HEK293 (cell line): ENCODE measurements at regions not wholly inside any gene's neighbourhood (a gene's known extent, or its start where the extent isn't known, plus 50 kb on each side); places are given as distances from the start of the nearest gene placed in this dataset.

Source experiments
- CTCF ChIA-PET: fragments of 350-600 bp; formaldehyde crosslinking; extraction: SDS; loops from one replicate; lab custom pipeline; 2021; ENCODE audit warnings: antibody characterized with exemption; lab: Yijun Ruan, JAX
- POLR2A ChIA-PET: fragments of 300-600 bp; formaldehyde crosslinking; extraction: SDS; loops from one replicate; lab custom pipeline; 2020; ENCODE audit warnings: antibody characterized with exemption, inconsistent platforms; lab: Yijun Ruan, JAX
- H3K27ac ChIP-seq: fragments of 200-500 bp; sonication (Bioruptor generic); 2 replicates; pipeline ENCODE4 v1.5.1; 2014; ENCODE audit warnings: low read depth, low read length, control low read depth, inconsistent platforms; ENCODE audit errors: extremely low read depth
- H3K36me3 ChIP-seq, 2 experiments: fragments of 200-500 bp in 1 of 2; sonication (Bioruptor generic) in 1 of 2; 1 replicate in 1 of 2; 2 replicates in 1 of 2; pipeline ENCODE4 v1.5.1; 2014 to 2017; ENCODE audit warnings: inconsistent platforms in 2 of 2, low read length in 2 of 2; ENCODE audit not compliant: control insufficient read depth in 2 of 2, insufficient read depth in 1 of 2
- H3K4me1 ChIP-seq: fragments of 200-500 bp; sonication (Bioruptor generic); 2 replicates; pipeline ENCODE4 v1.5.1; 2014; ENCODE audit warnings: mild to moderate bottlenecking, low read length, inconsistent platforms; ENCODE audit not compliant: control insufficient read depth, insufficient read depth
- H3K4me3 ChIP-seq: 2 replicates; pipeline ENCODE4 v1.5.1; 2011; ENCODE audit warnings: low read depth, mild to moderate bottlenecking, control low read depth, low read length, moderate library complexity
- H3K9me3 ChIP-seq: fragments of 200-500 bp; sonication (Bioruptor generic); 2 replicates; pipeline ENCODE4 v1.5.1; 2014; ENCODE audit warnings: low read depth, low read length, inconsistent platforms; ENCODE audit not compliant: control insufficient read depth, insufficient read depth
- ATF2 ChIP-seq: fragments of 450-650 bp; formaldehyde crosslinking; IDR thresholded peaks from 2 replicates; pipeline ENCODE4 v1.5.1; 2016; ENCODE audit warnings: missing biosample characterization, missing genetic modification characterization, low read depth
- HOXA7 ChIP-seq: sonication (generic); formaldehyde crosslinking; IDR thresholded peaks from 2 replicates; pipeline ENCODE4 v1.8.1; 2022; ENCODE audit warnings: missing genetic modification reagents, borderline replicate concordance
- PRDM2 ChIP-seq: fragments of 450-650 bp; formaldehyde crosslinking; IDR thresholded peaks from 2 replicates; pipeline ENCODE4 v1.5.1; 2016; ENCODE audit warnings: missing biosample characterization, missing genetic modification characterization, borderline replicate concordance
- TSHZ1 ChIP-seq: fragments of 450-650 bp; formaldehyde crosslinking; IDR thresholded peaks from 2 replicates; pipeline ENCODE4 v1.5.1; 2016; ENCODE audit warnings: missing biosample characterization, missing genetic modification characterization, borderline replicate concordance
- YY2 ChIP-seq: fragments of 450-650 bp; formaldehyde crosslinking; IDR thresholded peaks from 2 replicates; pipeline ENCODE4 v1.5.1; 2016; ENCODE audit warnings: missing biosample characterization, missing genetic modification characterization
- ZBTB10 ChIP-seq: fragments of 450-650 bp; formaldehyde crosslinking; IDR thresholded peaks from 2 replicates; pipeline ENCODE4 v1.5.1; 2016; ENCODE audit warnings: missing biosample characterization, missing genetic modification characterization
- ZBTB20 ChIP-seq: fragments of 450-650 bp; formaldehyde crosslinking; IDR thresholded peaks from 2 replicates; pipeline ENCODE4 v1.5.1; 2016; ENCODE audit warnings: missing biosample characterization, missing genetic modification characterization
- ZBTB26 ChIP-seq: fragments of 450-650 bp; formaldehyde crosslinking; optimal IDR thresholded peaks from 2 replicates; pipeline ENCODE3; 2016; ENCODE audit warnings: missing biosample characterization, mild to moderate bottlenecking, missing genetic modification characterization
- ZBTB8A ChIP-seq: fragments of 450-650 bp; formaldehyde crosslinking; IDR thresholded peaks from 2 replicates; pipeline ENCODE4 v1.5.1; 2016; ENCODE audit warnings: missing biosample characterization, missing genetic modification characterization
- ZNF148 ChIP-seq: fragments of 450-650 bp; formaldehyde crosslinking; IDR thresholded peaks from 2 replicates; pipeline ENCODE4 v1.5.0; 2017; ENCODE audit warnings: missing biosample characterization, missing genetic modification characterization, borderline replicate concordance
- ZNF366 ChIP-seq: fragments of 450-650 bp; formaldehyde crosslinking; conservative IDR thresholded peaks from 2 replicates; pipeline ENCODE4 v1.5.1; 2016; ENCODE audit warnings: missing biosample characterization, missing genetic modification characterization
- ZNF423 ChIP-seq: fragments of 450-650 bp; formaldehyde crosslinking; IDR thresholded peaks from 2 replicates; pipeline ENCODE4 v1.5.1; 2016; ENCODE audit warnings: missing biosample characterization, missing genetic modification characterization
- ZNF596 ChIP-seq: fragments of 450-650 bp; IDR thresholded peaks from 2 replicates; pipeline ENCODE4 v1.5.0; 2018; ENCODE audit warnings: missing biosample characterization, mild to moderate bottlenecking, missing genetic modification characterization, moderate library complexity
- ZNF768 ChIP-seq: fragments of 450-650 bp; formaldehyde crosslinking; IDR thresholded peaks from 2 replicates; pipeline ENCODE4 v1.5.1; 2018; ENCODE audit warnings: missing biosample characterization, mild to moderate bottlenecking, missing genetic modification characterization
- ZSCAN4 ChIP-seq: fragments of 450-650 bp; formaldehyde crosslinking; IDR thresholded peaks from 2 replicates; pipeline ENCODE4 v1.5.1; 2017; ENCODE audit warnings: missing biosample characterization, missing genetic modification characterization

GRCh38 chrX:110965409-110966090 lies 130.4 kb upstream of the PAK3 start (continued):
- TF ChIP-seq ZNF148 (tag by site-specific recombination) (no peak), ZBTB8A (tag by site-specific recombination) (no peak), PRDM2 (tag by site-specific recombination) (no peak), ZBTB26 (tag by site-specific recombination) (no peak), HOXA7 (CRISPR knock-in tag) (no peak), ZNF423 (tag by site-specific recombination) (no peak)
- TF ChIP-seq, all 188 proteins: peak for 0

GRCh38 chrX:110964786-110965185 lies 131.2 kb upstream of the PAK3 start:
- ChIA-PET CTCF (interaction anchor here (0.6 to 0.7 kb wide), 2 partner anchors 8 to 82 kb away, joined by 3 read pairs; no protein-coding TSS in a partner anchor), POLR2A (no interaction called here)
- H3K27ac ChIP-seq, result no peak overlapping the region
- TF ChIP-seq ZBTB20 (tag by site-specific recombination) (no peak), YY2 (tag by site-specific recombination) (no peak), ZSCAN4 (no peak), ZNF596 (tag by site-specific recombination) (no peak), ATF2 (tag by site-specific recombination) (no peak), ZNF366 (tag by site-specific recombination) (no peak), TSHZ1 (tag by site-specific recombination) (no peak), ZBTB10 (tag by site-specific recombination) (no peak), ZNF768 (tag by site-specific recombination) (no peak)

More at GRCh38 chrX:110964786-110965185, 131.2 kb upstream of the PAK3 start:
- Histone ChIP-seq H3K36me3 (no peaks in the 10 kb centered on the region), H3K4me1 (no peaks in the 10 kb centered on the region), H3K4me3 (no peak overlapping the region), H3K9me3 (no peaks in the 10 kb centered on the region)
